ENCODE measurements at regions not wholly inside any gene's neighbourhood (a gene's known extent, or its start where the extent isn't known, plus 50 kb on each side); places are given as distances from the start of the nearest gene placed in this dataset.

DNA sequence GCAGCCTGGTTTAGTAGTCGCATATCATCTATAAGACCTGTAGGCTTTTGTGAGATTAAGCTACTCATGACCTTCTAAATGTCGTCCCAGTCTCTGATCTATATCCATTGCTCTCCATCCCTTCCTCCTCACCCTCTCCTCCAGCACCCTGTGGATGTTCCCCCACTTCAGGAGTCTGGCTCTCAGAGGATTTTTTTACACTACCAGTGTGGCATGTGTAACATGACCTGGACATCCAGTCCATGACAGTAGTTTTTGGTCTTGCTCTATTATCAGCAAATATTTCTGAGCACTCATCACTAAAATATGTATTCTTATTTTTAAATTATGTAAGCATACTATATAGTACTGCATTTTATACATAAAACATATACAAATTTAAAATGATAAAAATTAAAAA, 142.1 kb downstream of the DYRK2 start:
- TF ChIP-seq, protein P1, sequence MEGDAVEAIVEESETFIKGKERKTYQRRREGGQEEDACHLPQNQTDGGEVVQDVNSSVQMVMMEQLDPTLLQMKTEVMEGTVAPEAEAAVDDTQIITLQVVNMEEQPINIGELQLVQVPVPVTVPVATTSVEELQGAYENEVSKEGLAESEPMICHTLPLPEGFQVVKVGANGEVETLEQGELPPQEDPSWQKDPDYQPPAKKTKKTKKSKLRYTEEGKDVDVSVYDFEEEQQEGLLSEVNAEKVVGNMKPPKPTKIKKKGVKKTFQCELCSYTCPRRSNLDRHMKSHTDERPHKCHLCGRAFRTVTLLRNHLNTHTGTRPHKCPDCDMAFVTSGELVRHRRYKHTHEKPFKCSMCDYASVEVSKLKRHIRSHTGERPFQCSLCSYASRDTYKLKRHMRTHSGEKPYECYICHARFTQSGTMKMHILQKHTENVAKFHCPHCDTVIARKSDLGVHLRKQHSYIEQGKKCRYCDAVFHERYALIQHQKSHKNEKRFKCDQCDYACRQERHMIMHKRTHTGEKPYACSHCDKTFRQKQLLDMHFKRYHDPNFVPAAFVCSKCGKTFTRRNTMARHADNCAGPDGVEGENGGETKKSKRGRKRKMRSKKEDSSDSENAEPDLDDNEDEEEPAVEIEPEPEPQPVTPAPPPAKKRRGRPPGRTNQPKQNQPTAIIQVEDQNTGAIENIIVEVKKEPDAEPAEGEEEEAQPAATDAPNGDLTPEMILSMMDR (IDR thresholded peaks at IDR 0.05), result no peak
- no peak for TF ChIP-seq ZFX (IDR thresholded peaks at IDR 0.05; ENCODE audit: borderline replicate concordance)

Data from 22Rv1 (cell line).